GM12878 (cell line): ENCODE measurements at regions not wholly inside any gene's neighbourhood (a gene's known extent, or its start where the extent isn't known, plus 50 kb on each side); places are given as distances from the start of the nearest gene placed in this dataset.

Experiments used
- ATAC-seq: fragments of 200-7000 bp; cut with Tn5 transposase; 3 replicates; pipeline ENCODE4 v1.9.1; 2020; ENCODE audit warnings: mild to moderate bottlenecking, moderate library complexity
- BruUV-seq: library from RNA; stranded (reverse); fragments of 400-500 nt; replicated peaks from 2 replicates; lab custom pipeline; 2021; lab: Mats Ljungman, UMichigan
- CTCF ChIA-PET: fragments of 300-600 bp; sonication (Branson Sonifier 250); formaldehyde crosslinking; extraction: SDS; loops from one replicate; lab custom pipeline; 2021; ENCODE audit warnings: inconsistent platforms; lab: Yijun Ruan, JAX
- POLR2A ChIA-PET: fragments of 350-600 bp; formaldehyde crosslinking; extraction: SDS; loops from one replicate; lab custom pipeline; 2021; ENCODE audit warnings: inconsistent platforms; lab: Charles Lee
- RAD21 ChIA-PET: fragments of 300-600 bp; sonication (Branson Sonifier 250); formaldehyde crosslinking; loops from one replicate; lab custom pipeline; 2023; ENCODE audit warnings: antibody characterized with exemption; ENCODE audit not compliant: unreplicated experiment; lab: Charles Lee
- SMC1A ChIA-PET: fragments of 300-600 bp; sonication (Branson Sonifier 250); formaldehyde crosslinking; loops from one replicate; lab custom pipeline; 2023; ENCODE audit not compliant: unreplicated experiment, uncharacterized antibody; lab: Charles Lee
- DNase-seq: peaks from one replicate; pipeline ENCODE4 v3.0.0-alpha.2; 2011; ENCODE audit warnings: low read depth, low spot score
- FAIRE-seq: peaks from 3 replicates; lab custom pipeline; 2011; peaks lifted over from hg19 to GRCh38; lab: Jason Lieb, UNC
- H2AFZ ChIP-seq: 2 replicates; pipeline ENCODE4 v1.6.0; 2011; ENCODE audit warnings: low read depth, low read length, control low read depth; ENCODE audit not compliant: control insufficient read depth
- H3K27ac ChIP-seq: 2 replicates; pipeline ENCODE4 v1.5.1; 2011; ENCODE audit warnings: control low read depth; ENCODE audit not compliant: control insufficient read depth, insufficient read depth
- H3K27me3 ChIP-seq, 2 experiments: replicated peaks in 1 of 2; 2 replicates each; pipeline versions ENCODE4 v1.6.0 to v1.6.1; 2011; ENCODE audit warnings: low read length in 1 of 2; ENCODE audit not compliant: control insufficient read depth in 2 of 2, insufficient read depth in 2 of 2
- H3K36me3 ChIP-seq, 2 experiments: 2 replicates each; pipeline ENCODE4 v1.5.1; 2011; ENCODE audit warnings: low read length in 1 of 2; ENCODE audit not compliant: control insufficient read depth in 2 of 2, insufficient read depth in 2 of 2
- H3K4me1 ChIP-seq: 2 replicates; pipeline ENCODE4 v1.6.1; 2011; ENCODE audit warnings: mild to moderate bottlenecking, low read length, moderate library complexity, mixed read lengths; ENCODE audit not compliant: control insufficient read depth, insufficient read depth
- H3K4me2 ChIP-seq: 2 replicates; pipeline ENCODE4 v1.6.0; 2011; ENCODE audit warnings: control low read depth; ENCODE audit not compliant: control insufficient read depth, insufficient read depth
- H3K4me3 ChIP-seq: fragments of 200-600 bp; sonication (generic); 2 replicates; pipeline ENCODE4 v1.5.1; 2016
- H3K79me2 ChIP-seq: 2 replicates; pipeline ENCODE4 v1.6.0; 2011; ENCODE audit warnings: low read length; ENCODE audit not compliant: control insufficient read depth, insufficient read depth
- H3K9ac ChIP-seq: 2 replicates; pipeline ENCODE4 v1.8.0; 2011; ENCODE audit warnings: low read length, control low read depth, mixed read lengths; ENCODE audit not compliant: control insufficient read depth, insufficient read depth
- H3K9me3 ChIP-seq: replicated peaks from 3 replicates; pipeline ENCODE4 v1.5.1; 2011; ENCODE audit warnings: mild to moderate bottlenecking, low read length; ENCODE audit not compliant: control insufficient read depth, insufficient read depth
- H4K20me1 ChIP-seq: 2 replicates; pipeline ENCODE4 v1.6.0; 2011; ENCODE audit not compliant: control insufficient read depth, insufficient read depth
- ATF2 ChIP-seq: IDR thresholded peaks from 2 replicates; pipeline ENCODE4 v1.6.1; 2012; ENCODE audit warnings: low read length, inconsistent platforms
- BCL11A ChIP-seq: IDR thresholded peaks from 2 replicates; pipeline ENCODE4 v1.6.1; 2011; ENCODE audit warnings: low read depth, low read length
- ESRRA ChIP-seq: IDR thresholded peaks from 2 replicates; pipeline ENCODE4 v1.6.1; 2012; ENCODE audit warnings: mild to moderate bottlenecking, low read length, improper control_type of control experiment
- POU2F2 ChIP-seq: IDR thresholded peaks from 3 replicates; pipeline ENCODE4 v1.6.1; 2011; ENCODE audit warnings: low read depth, mild to moderate bottlenecking, low read length, borderline replicate concordance
- RBBP5 ChIP-seq: fragments of 200-600 bp; sonication (generic); conservative IDR thresholded peaks from 2 replicates; pipeline ENCODE4 v1.6.1; 2016
- USF2 ChIP-seq: IDR thresholded peaks from 2 replicates; pipeline ENCODE4 v1.6.1; 2011; ENCODE audit warnings: low read depth, low read length, improper control_type of control experiment, borderline replicate concordance
- WGBS: methylation state at CpG from one replicate; pipeline ENCODE4 v1.1.6; 2016; ENCODE audit warnings: low lambda C conversion rate; ENCODE audit not compliant: insufficient replicate concordance, insufficient coverage; ENCODE audit errors: missing lambda C conversion rate; 5-methylcytosine and 5-hydroxymethylcytosine counted together
- in situ Hi-C: fragments of 300-500 bp; cut with MboI; formaldehyde crosslinking; loops from 9 replicates; pipeline ENCODE4 v1.14.3; 2018; ENCODE audit warnings: mixed read lengths
- intact Hi-C: fragments of 100-400 bp; cut with micrococcal nuclease; formaldehyde crosslinking; loops from one replicate; pipeline ENCODE4 v1.14.2; 2022; ENCODE audit not compliant: unreplicated experiment
- TF ChIP-seq, protein P1 (sequence below): IDR thresholded peaks from 2 replicates; pipeline ENCODE4 v1.6.1; 2012; ENCODE audit warnings: improper control_type of control experiment, low read depth, low read length; ENCODE audit not compliant: insufficient replicate concordance
- TF ChIP-seq, protein P2 (sequence below): fragments of 450-650 bp; IDR thresholded peaks from 2 replicates; pipeline ENCODE4 v1.6.1; 2017; ENCODE audit warnings: mild to moderate bottlenecking, low read depth, inconsistent platforms; ENCODE audit not compliant: poor library complexity, severe bottlenecking
- TF ChIP-seq, protein P3 (sequence below): fragments of 450-650 bp; IDR thresholded peaks from 2 replicates; pipeline ENCODE4 v1.6.1; 2018; ENCODE audit warnings: borderline replicate concordance, mild to moderate bottlenecking; ENCODE audit not compliant: partially characterized antibody

DNA sequence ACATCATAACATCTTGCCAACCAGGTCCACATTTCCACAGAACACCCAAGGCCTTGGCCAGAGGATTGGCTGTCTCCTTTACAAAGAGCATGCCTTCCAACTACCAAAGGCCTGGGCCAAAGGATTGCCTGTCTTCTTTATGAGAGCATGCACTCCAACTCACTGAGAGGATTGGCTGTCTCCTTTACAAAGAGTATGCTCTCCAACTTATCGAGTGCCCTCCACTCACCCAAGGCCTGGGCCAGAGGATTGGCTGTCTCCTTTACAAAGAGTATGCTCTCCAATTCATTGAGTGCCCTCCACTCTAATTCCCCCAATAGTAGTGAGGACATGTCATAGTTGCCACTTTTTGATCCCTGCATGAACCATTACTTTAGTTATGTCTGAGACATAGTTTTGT lies 79.9 kb upstream of the TAS2R1 start:
- Histone ChIP-seq H2AFZ (no peak overlapping the region), H3K27me3 (no peaks in the 10 kb centered on the region), H3K79me2 (no peaks in the 10 kb centered on the region), H3K9me3 (no peaks in the 10 kb centered on the region), H3K4me2 (no peak overlapping the region), H3K36me3 (no peaks in the 10 kb centered on the region), H3K9ac (no peak overlapping the region), H3K4me3 (no peak overlapping the region), H3K27ac (no peak overlapping the region), H4K20me1 (no peaks in the 10 kb centered on the region), H3K4me1 (no peaks in the 10 kb centered on the region)
- FAIRE-seq (no peak), ATAC-seq (no peak), DNase-seq (no peak)
- POLR2A ChIA-PET: no interaction called here
- no TSS peak for BruUV-seq
- intact Hi-C loops (no loop called here), in situ Hi-C loops (no loop called here)
- 0% methylated on average over 1 of the region's 1 CpG for WGBS
- RAD21 ChIA-PET: no interaction called here
- CTCF ChIA-PET: no interaction called here
- SMC1A ChIA-PET: no interaction called here
- TF ChIP-seq USF2 (no peak), BCL11A (no peak), RBBP5 (no peak), ATF2 (no peak), POU2F2 (no peak), ESRRA (no peak)
- TF ChIP-seq, protein P1, sequence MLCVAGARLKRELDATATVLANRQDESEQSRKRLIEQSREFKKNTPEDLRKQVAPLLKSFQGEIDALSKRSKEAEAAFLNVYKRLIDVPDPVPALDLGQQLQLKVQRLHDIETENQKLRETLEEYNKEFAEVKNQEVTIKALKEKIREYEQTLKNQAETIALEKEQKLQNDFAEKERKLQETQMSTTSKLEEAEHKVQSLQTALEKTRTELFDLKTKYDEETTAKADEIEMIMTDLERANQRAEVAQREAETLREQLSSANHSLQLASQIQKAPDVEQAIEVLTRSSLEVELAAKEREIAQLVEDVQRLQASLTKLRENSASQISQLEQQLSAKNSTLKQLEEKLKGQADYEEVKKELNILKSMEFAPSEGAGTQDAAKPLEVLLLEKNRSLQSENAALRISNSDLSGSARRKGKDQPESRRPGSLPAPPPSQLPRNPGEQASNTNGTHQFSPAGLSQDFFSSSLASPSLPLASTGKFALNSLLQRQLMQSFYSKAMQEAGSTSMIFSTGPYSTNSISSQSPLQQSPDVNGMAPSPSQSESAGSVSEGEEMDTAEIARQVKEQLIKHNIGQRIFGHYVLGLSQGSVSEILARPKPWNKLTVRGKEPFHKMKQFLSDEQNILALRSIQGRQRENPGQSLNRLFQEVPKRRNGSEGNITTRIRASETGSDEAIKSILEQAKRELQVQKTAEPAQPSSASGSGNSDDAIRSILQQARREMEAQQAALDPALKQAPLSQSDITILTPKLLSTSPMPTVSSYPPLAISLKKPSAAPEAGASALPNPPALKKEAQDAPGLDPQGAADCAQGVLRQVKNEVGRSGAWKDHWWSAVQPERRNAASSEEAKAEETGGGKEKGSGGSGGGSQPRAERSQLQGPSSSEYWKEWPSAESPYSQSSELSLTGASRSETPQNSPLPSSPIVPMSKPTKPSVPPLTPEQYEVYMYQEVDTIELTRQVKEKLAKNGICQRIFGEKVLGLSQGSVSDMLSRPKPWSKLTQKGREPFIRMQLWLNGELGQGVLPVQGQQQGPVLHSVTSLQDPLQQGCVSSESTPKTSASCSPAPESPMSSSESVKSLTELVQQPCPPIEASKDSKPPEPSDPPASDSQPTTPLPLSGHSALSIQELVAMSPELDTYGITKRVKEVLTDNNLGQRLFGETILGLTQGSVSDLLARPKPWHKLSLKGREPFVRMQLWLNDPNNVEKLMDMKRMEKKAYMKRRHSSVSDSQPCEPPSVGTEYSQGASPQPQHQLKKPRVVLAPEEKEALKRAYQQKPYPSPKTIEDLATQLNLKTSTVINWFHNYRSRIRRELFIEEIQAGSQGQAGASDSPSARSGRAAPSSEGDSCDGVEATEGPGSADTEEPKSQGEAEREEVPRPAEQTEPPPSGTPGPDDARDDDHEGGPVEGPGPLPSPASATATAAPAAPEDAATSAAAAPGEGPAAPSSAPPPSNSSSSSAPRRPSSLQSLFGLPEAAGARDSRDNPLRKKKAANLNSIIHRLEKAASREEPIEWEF: no peak
- TF ChIP-seq, protein P2, sequence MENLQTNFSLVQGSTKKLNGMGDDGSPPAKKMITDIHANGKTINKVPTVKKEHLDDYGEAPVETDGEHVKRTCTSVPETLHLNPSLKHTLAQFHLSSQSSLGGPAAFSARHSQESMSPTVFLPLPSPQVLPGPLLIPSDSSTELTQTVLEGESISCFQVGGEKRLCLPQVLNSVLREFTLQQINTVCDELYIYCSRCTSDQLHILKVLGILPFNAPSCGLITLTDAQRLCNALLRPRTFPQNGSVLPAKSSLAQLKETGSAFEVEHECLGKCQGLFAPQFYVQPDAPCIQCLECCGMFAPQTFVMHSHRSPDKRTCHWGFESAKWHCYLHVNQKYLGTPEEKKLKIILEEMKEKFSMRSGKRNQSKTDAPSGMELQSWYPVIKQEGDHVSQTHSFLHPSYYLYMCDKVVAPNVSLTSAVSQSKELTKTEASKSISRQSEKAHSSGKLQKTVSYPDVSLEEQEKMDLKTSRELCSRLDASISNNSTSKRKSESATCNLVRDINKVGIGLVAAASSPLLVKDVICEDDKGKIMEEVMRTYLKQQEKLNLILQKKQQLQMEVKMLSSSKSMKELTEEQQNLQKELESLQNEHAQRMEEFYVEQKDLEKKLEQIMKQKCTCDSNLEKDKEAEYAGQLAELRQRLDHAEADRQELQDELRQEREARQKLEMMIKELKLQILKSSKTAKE: no peak
- TF ChIP-seq, protein P3, sequence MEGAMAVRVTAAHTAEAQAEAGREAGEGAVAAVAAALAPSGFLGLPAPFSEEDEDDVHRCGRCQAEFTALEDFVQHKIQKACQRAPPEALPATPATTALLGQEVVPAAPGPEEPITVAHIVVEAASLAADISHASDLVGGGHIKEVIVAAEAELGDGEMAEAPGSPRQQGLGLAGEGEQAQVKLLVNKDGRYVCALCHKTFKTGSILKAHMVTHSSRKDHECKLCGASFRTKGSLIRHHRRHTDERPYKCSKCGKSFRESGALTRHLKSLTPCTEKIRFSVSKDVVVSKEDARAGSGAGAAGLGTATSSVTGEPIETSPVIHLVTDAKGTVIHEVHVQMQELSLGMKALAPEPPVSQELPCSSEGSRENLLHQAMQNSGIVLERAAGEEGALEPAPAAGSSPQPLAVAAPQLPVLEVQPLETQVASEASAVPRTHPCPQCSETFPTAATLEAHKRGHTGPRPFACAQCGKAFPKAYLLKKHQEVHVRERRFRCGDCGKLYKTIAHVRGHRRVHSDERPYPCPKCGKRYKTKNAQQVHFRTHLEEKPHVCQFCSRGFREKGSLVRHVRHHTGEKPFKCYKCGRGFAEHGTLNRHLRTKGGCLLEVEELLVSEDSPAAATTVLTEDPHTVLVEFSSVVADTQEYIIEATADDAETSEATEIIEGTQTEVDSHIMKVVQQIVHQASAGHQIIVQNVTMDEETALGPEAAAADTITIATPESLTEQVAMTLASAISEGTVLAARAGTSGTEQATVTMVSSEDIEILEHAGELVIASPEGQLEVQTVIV: no peak
